CD14-positive monocyte (primary cell): ENCODE measurements at regions not wholly inside any gene's neighbourhood (a gene's known extent, or its start where the extent isn't known, plus 50 kb on each side); places are given as distances from the start of the nearest gene placed in this dataset.

Experiments used
- DNase-seq, 3 donors: peaks; one replicate each; pipeline ENCODE4 v3.0.0-alpha.2; 2011 to 2022
- H2AFZ ChIP-seq: 2 replicates; pipeline ENCODE4 v1.6.0; 2012; ENCODE audit warnings: mild to moderate bottlenecking, low read depth, low read length, inconsistent platforms; ENCODE audit not compliant: insufficient read depth, poor library complexity, severe bottlenecking
- H3K27ac ChIP-seq, 2 donors: 1 replicate in 1 of 2; 2 replicates in 1 of 2; pipeline ENCODE4 v1.5.1; 2012 to 2013; ENCODE audit warnings: low read length in 2 of 2, control low read depth in 1 of 2, inconsistent platforms in 1 of 2, low read depth in 1 of 2, mild to moderate bottlenecking in 1 of 2
- H3K27me3 ChIP-seq, 2 donors: one replicate each; pipeline versions ENCODE4 v1.6.0 to v1.6.1; 2011 to 2013; ENCODE audit warnings: low read length in 2 of 2; ENCODE audit not compliant: control insufficient read depth in 2 of 2, insufficient read depth in 2 of 2
- H3K36me3 ChIP-seq, 2 donors: replicated peaks in 1 of 2; 1 replicate in 1 of 2; 2 replicates in 1 of 2; pipeline versions ENCODE4 v1.5.1 to v1.6.1; 2012 to 2013; ENCODE audit warnings: low read length in 2 of 2, control low read depth in 1 of 2, inconsistent platforms in 1 of 2, mild to moderate bottlenecking in 1 of 2; ENCODE audit not compliant: insufficient read depth in 2 of 2, control insufficient read depth in 1 of 2
- H3K4me1 ChIP-seq, 2 donors: 1 replicate in 1 of 2; 2 replicates in 1 of 2; pipeline versions ENCODE4 v1.5.1 to v1.6.1; 2012 to 2013; ENCODE audit warnings: low read length in 2 of 2, control low read depth in 1 of 2, inconsistent platforms in 1 of 2, mild to moderate bottlenecking in 1 of 2, moderate library complexity in 1 of 2; ENCODE audit not compliant: insufficient read depth in 2 of 2, control insufficient read depth in 1 of 2
- H3K4me2 ChIP-seq: replicated peaks from 2 replicates; pipeline ENCODE3; 2012; ENCODE audit warnings: low read length, moderate library complexity, mild to moderate bottlenecking; ENCODE audit not compliant: poor library complexity, severe bottlenecking; ENCODE audit errors: extremely low read depth
- H3K4me3 ChIP-seq, 3 experiments: fragments of 200-600 bp in 1 of 3; sonication (generic) in 1 of 3; replicated peaks in 1 of 3; 1 replicate in 2 of 3; 2 replicates in 1 of 3; pipeline ENCODE4 v1.5.1; 2011 to 2013; ENCODE audit warnings: low read length in 3 of 3, mild to moderate bottlenecking in 3 of 3, control low read depth in 2 of 3, low read depth in 2 of 3, inconsistent platforms in 1 of 3, moderate library complexity in 1 of 3
- H3K79me2 ChIP-seq: 2 replicates; pipeline ENCODE4 v1.6.0; 2012; ENCODE audit warnings: mild to moderate bottlenecking, control low read depth, inconsistent platforms, low read length, moderate library complexity; ENCODE audit not compliant: insufficient read depth
- H3K9ac ChIP-seq: 2 replicates; pipeline ENCODE4 v1.6.0; 2017; ENCODE audit warnings: low read length, mild to moderate bottlenecking; ENCODE audit not compliant: insufficient read depth, poor library complexity, severe bottlenecking
- H3K9me3 ChIP-seq, 2 donors: replicated peaks in 1 of 2; 1 replicate in 1 of 2; 2 replicates in 1 of 2; pipeline versions ENCODE4 v1.5.1 to v1.6.1; 2012 to 2013; ENCODE audit warnings: low read length in 2 of 2, control low read depth in 1 of 2; ENCODE audit not compliant: control insufficient read depth in 1 of 2, insufficient read depth in 1 of 2
- H4K20me1 ChIP-seq: 2 replicates; pipeline ENCODE4 v1.6.0; 2012; ENCODE audit warnings: mild to moderate bottlenecking, low read length, control low read depth, moderate library complexity; ENCODE audit not compliant: insufficient read depth
- H3K27ac Mint-ChIP-seq, 7 donors: one replicate each; pipeline ENCODE4 v1.8.0; 2020; ENCODE audit warnings: mild to moderate bottlenecking in 7 of 7, mixed read lengths in 7 of 7, moderate library complexity in 6 of 7, inconsistent platforms in 2 of 7
- H3K27me3 Mint-ChIP-seq, 3 donors: one replicate each; pipeline ENCODE4 v1.8.0; 2021 to 2022; ENCODE audit warnings: low read depth in 3 of 3, mild to moderate bottlenecking in 3 of 3, mixed read lengths in 3 of 3, moderate library complexity in 3 of 3, inconsistent platforms in 1 of 3
- H3K36me3 Mint-ChIP-seq, 2 donors: one replicate each; pipeline ENCODE4 v1.8.0; 2020; ENCODE audit warnings: mixed read lengths in 2 of 2, inconsistent platforms in 1 of 2, mild to moderate bottlenecking in 1 of 2
- H3K4me1 Mint-ChIP-seq: one replicate; pipeline ENCODE4 v1.8.0; 2020; ENCODE audit warnings: mild to moderate bottlenecking, mixed read lengths
- H3K4me3 Mint-ChIP-seq, 2 donors: one replicate each; pipeline ENCODE4 v1.8.0; 2020; ENCODE audit warnings: mild to moderate bottlenecking in 2 of 2, mixed read lengths in 2 of 2, moderate library complexity in 1 of 2
- H3K9me3 Mint-ChIP-seq, 7 donors: one replicate each; pipeline ENCODE4 v1.8.0; 2020 to 2022; ENCODE audit warnings: mixed read lengths in 7 of 7, mild to moderate bottlenecking in 6 of 7, moderate library complexity in 6 of 7, inconsistent platforms in 2 of 7
- CTCF ChIP-seq: fragments of 200-600 bp; IDR thresholded peaks from one replicate; pipeline ENCODE4 v1.8.0; 2022; ENCODE audit warnings: antibody characterized with exemption, mild to moderate bottlenecking
- WGBS: methylation state at CpG from one replicate; pipeline ENCODE4 v1.1.5; 2013; ENCODE audit warnings: missing lambda C conversion rate; ENCODE audit not compliant: insufficient coverage; 5-methylcytosine and 5-hydroxymethylcytosine counted together
- intact Hi-C, 2 donors: fragments of 100-400 bp; cut with micrococcal nuclease; formaldehyde crosslinking; loops; one replicate each; pipeline versions ENCODE4 v1.15.0 to v1.15.1; 2023

GRCh38 chr5:133801955-133802751 is 166.3 kb downstream of the C5orf15 start:
- Mint-ChIP-seq H3K4me1 (no peaks in the 10 kb centered on the region), H3K4me3 (no peak overlapping the region), H3K36me3 (no peaks in the 10 kb centered on the region), H3K9me3 (peaks cover 0 to 5% (median 3%) of the 10 kb centered on the region in 7 donors), H3K27ac (no peak overlapping the region), H3K27me3 (peaks cover 1 to 13% (median 8%) of the 10 kb centered on the region in 3 donors)
- Histone ChIP-seq H4K20me1 (no peaks in the 10 kb centered on the region), H3K27ac (no peak overlapping the region), H3K9me3 (no peaks in the 10 kb centered on the region), H3K27me3 (no peaks in the 10 kb centered on the region), H3K4me2 (no peak overlapping the region), H3K9ac (no peak overlapping the region), H3K4me1 (no peaks in the 10 kb centered on the region), H2AFZ (no peak overlapping the region), H3K4me3 (no peak overlapping the region), H3K36me3 (no peaks in the 10 kb centered on the region), H3K79me2 (no peaks in the 10 kb centered on the region)
- TF ChIP-seq CTCF = no peak
- intact Hi-C loops = no loop called here
- DNase-seq = no peak
- WGBS = 81% methylated on average over 4 of the region's 8 CpGs

GRCh38 chr5:133801431-133801830 is 167.0 kb downstream of the C5orf15 start:
- Mint-ChIP-seq H3K27me3 (peaks cover 1 to 13% (median 8%) of the 10 kb centered on the region in 3 donors), H3K9me3 (peaks cover 0 to 5% (median 3%) of the 10 kb centered on the region in 7 donors), H3K27ac (no peak overlapping the region)

More at GRCh38 chr5:133801431-133801830, 167.0 kb downstream of the C5orf15 start:
- intact Hi-C loops = no loop called here
- no peak overlapping the region for H3K27ac ChIP-seq
- no peak overlapping the region for H3K4me2 ChIP-seq
- H4K20me1 ChIP-seq = no peaks in the 10 kb centered on the region
- no peak for TF ChIP-seq CTCF
- DNase-seq = no peak
- WGBS = 91% methylated on average over 2 of the region's 7 CpGs
- H3K79me2 ChIP-seq = no peaks in the 10 kb centered on the region
- no peak overlapping the region for H3K4me3 Mint-ChIP-seq
- H3K36me3 Mint-ChIP-seq = no peaks in the 10 kb centered on the region
- H3K4me3 ChIP-seq = no peak overlapping the region
- no peak overlapping the region for H3K9ac ChIP-seq
- no peaks in the 10 kb centered on the region for H3K9me3 ChIP-seq
- no peaks in the 10 kb centered on the region for H3K36me3 ChIP-seq
- H3K4me1 Mint-ChIP-seq = no peaks in the 10 kb centered on the region
- H3K27me3 ChIP-seq = no peaks in the 10 kb centered on the region
- no peak overlapping the region for H2AFZ ChIP-seq
- H3K4me1 ChIP-seq = no peaks in the 10 kb centered on the region
